Loucy (cell line): ENCODE measurements at regions not wholly inside any gene's neighbourhood (a gene's known extent, or its start where the extent isn't known, plus 50 kb on each side); places are given as distances from the start of the nearest gene placed in this dataset.

ENCODE experiments used
- H2AFZ ChIP-seq: fragments of 200-600 bp; sonication (generic); 2 replicates; pipeline ENCODE4 v1.6.0; 2016; ENCODE audit warnings: antibody characterized with exemption, mild to moderate bottlenecking, low read length, moderate library complexity
- H3F3A ChIP-seq: fragments of 200-600 bp; 2 replicates; pipeline ENCODE4 v1.6.0; 2016; ENCODE audit warnings: antibody characterized with exemption, low read depth, mild to moderate bottlenecking
- H3K27me3 ChIP-seq: fragments of 200-600 bp; sonication (generic); 2 replicates; pipeline ENCODE4 v1.6.1; 2014; ENCODE audit warnings: low read length, mild to moderate bottlenecking; ENCODE audit not compliant: insufficient read depth, poor library complexity, severe bottlenecking
- H3K36me3 ChIP-seq: fragments of 200-600 bp; sonication (generic); 2 replicates; pipeline ENCODE4 v1.6.1; 2016; ENCODE audit warnings: low read length; ENCODE audit not compliant: insufficient read depth
- H3K4me1 ChIP-seq: fragments of 200-600 bp; sonication (generic); 2 replicates; pipeline ENCODE4 v1.5.1; 2014; ENCODE audit warnings: low read length, mild to moderate bottlenecking; ENCODE audit not compliant: insufficient read depth, poor library complexity, severe bottlenecking
- H3K4me2 ChIP-seq: fragments of 200-600 bp; sonication (generic); 2 replicates; pipeline ENCODE4 v1.6.0; 2014; ENCODE audit warnings: antibody characterized with exemption, low read length, low read depth, mild to moderate bottlenecking; ENCODE audit not compliant: poor library complexity, severe bottlenecking
- H3K4me3 ChIP-seq: fragments of 200-600 bp; sonication (generic); 2 replicates; pipeline ENCODE4 v1.5.1; 2014; ENCODE audit warnings: low read length, mild to moderate bottlenecking, mixed read lengths; ENCODE audit not compliant: poor library complexity, severe bottlenecking
- H3K79me2 ChIP-seq: fragments of 200-600 bp; sonication (generic); 2 replicates; pipeline ENCODE4 v1.6.1; 2014; ENCODE audit warnings: low read length; ENCODE audit not compliant: insufficient read depth
- H3K9ac ChIP-seq: fragments of 200-600 bp; sonication (generic); 2 replicates; pipeline ENCODE4 v1.6.0; 2014; ENCODE audit warnings: mild to moderate bottlenecking, low read depth, low read length, moderate library complexity; ENCODE audit not compliant: poor library complexity, severe bottlenecking
- H3K9me2 ChIP-seq: fragments of 200-600 bp; sonication (generic); replicated peaks from 2 replicates; pipeline ENCODE4 v1.6.1; 2016; ENCODE audit warnings: low read depth, low read length, mixed read lengths
- H3K9me3 ChIP-seq: fragments of 200-600 bp; sonication (generic); 2 replicates; pipeline ENCODE4 v1.6.1; 2014; ENCODE audit warnings: mild to moderate bottlenecking, antibody characterized with exemption, low read length, low read depth; ENCODE audit not compliant: insufficient read depth
- H4K20me1 ChIP-seq: fragments of 200-600 bp; sonication (generic); 2 replicates; pipeline ENCODE4 v1.6.0; 2014; ENCODE audit warnings: antibody characterized with exemption, low read length, mild to moderate bottlenecking; ENCODE audit not compliant: insufficient read depth, poor library complexity, severe bottlenecking
- EZH2phosphoT487 ChIP-seq: fragments of 200-600 bp; IDR thresholded peaks from 2 replicates; pipeline ENCODE4 v1.6.1; 2018; ENCODE audit warnings: antibody characterized with exemption, mild to moderate bottlenecking, moderate library complexity, borderline replicate concordance
- TF ChIP-seq, protein P1 (sequence below): fragments of 200-600 bp; sonication (generic); conservative IDR thresholded peaks from 2 replicates; pipeline ENCODE4 v1.5.1; 2014; ENCODE audit warnings: mild to moderate bottlenecking, antibody characterized with exemption, low read length

DNA sequence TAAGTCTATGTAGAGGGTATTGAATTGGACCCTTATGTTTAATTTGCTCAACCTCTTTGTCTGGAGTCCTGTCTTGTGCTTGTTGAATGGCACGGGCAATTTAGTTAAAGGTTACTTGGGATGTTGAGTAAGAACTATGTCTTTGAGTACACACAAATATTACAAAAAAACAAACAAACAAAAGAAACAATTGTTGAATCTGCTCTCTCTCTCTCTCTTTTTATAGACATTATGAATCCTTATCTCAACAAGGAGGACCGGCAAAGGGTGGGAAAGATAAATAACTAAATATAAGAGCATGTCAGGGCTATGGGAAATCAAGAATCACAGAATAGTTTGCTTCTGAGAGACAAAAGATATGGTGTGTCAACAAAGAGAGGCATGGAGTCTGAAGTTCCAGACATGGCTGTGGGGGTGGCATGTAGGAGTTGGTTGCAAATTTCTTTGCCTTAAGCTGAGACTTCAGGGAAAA lies 608.6 kb downstream of the UTRN start:
- Histone ChIP-seq H3K79me2 (no peaks in the 10 kb centered on the region), H3F3A (no peaks in the 10 kb centered on the region), H3K4me2 (no peak overlapping the region), H4K20me1 (no peaks in the 10 kb centered on the region), H3K9ac (no peak overlapping the region), H3K4me1 (no peaks in the 10 kb centered on the region), H3K9me2 (no peaks in the 10 kb centered on the region), H3K36me3 (no peaks in the 10 kb centered on the region), H3K27me3 (no peaks in the 10 kb centered on the region), H2AFZ (no peak overlapping the region), H3K4me3 (no peak overlapping the region), H3K9me3 (no peaks in the 10 kb centered on the region)
- TF ChIP-seq, protein P1, sequence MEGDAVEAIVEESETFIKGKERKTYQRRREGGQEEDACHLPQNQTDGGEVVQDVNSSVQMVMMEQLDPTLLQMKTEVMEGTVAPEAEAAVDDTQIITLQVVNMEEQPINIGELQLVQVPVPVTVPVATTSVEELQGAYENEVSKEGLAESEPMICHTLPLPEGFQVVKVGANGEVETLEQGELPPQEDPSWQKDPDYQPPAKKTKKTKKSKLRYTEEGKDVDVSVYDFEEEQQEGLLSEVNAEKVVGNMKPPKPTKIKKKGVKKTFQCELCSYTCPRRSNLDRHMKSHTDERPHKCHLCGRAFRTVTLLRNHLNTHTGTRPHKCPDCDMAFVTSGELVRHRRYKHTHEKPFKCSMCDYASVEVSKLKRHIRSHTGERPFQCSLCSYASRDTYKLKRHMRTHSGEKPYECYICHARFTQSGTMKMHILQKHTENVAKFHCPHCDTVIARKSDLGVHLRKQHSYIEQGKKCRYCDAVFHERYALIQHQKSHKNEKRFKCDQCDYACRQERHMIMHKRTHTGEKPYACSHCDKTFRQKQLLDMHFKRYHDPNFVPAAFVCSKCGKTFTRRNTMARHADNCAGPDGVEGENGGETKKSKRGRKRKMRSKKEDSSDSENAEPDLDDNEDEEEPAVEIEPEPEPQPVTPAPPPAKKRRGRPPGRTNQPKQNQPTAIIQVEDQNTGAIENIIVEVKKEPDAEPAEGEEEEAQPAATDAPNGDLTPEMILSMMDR = no peak
- TF ChIP-seq EZH2phosphoT487 = no peak

DNA sequence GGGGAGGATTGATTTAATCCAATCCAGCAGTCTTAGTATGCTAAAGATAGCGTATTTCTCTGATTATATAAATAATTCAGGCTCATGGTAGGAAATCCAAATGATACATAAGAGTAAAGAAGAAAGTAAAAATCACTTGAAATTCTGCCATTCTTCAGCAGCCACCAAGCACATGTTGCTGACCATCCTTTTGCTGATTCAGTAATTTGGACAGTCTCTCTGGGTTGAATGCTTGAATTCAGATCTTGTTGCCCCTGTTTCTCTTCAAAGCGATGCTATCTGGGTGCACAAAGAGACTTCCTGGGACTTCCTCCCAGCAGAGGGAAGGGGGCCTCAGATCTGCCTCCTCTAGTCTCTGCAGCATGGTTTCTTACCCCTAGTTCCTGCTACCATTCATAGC lies 609.1 kb downstream of the UTRN start:
- no peaks in the 10 kb centered on the region for H4K20me1 ChIP-seq
- no peaks in the 10 kb centered on the region for H3F3A ChIP-seq
- no peak overlapping the region for H3K9ac ChIP-seq
- H3K79me2 ChIP-seq = no peaks in the 10 kb centered on the region
- no peak overlapping the region for H3K4me3 ChIP-seq
- H3K9me3 ChIP-seq = no peaks in the 10 kb centered on the region
- no peaks in the 10 kb centered on the region for H3K4me1 ChIP-seq
- H3K27me3 ChIP-seq = no peaks in the 10 kb centered on the region
- TF ChIP-seq, protein P1 = no peak
- no peak for TF ChIP-seq EZH2phosphoT487
- no peaks in the 10 kb centered on the region for H3K9me2 ChIP-seq
- no peak overlapping the region for H3K4me2 ChIP-seq
- peak overlapping the region; percentile 34; the same call in 1 of the 2 replicates for H2AFZ ChIP-seq
- no peaks in the 10 kb centered on the region for H3K36me3 ChIP-seq

DNA sequence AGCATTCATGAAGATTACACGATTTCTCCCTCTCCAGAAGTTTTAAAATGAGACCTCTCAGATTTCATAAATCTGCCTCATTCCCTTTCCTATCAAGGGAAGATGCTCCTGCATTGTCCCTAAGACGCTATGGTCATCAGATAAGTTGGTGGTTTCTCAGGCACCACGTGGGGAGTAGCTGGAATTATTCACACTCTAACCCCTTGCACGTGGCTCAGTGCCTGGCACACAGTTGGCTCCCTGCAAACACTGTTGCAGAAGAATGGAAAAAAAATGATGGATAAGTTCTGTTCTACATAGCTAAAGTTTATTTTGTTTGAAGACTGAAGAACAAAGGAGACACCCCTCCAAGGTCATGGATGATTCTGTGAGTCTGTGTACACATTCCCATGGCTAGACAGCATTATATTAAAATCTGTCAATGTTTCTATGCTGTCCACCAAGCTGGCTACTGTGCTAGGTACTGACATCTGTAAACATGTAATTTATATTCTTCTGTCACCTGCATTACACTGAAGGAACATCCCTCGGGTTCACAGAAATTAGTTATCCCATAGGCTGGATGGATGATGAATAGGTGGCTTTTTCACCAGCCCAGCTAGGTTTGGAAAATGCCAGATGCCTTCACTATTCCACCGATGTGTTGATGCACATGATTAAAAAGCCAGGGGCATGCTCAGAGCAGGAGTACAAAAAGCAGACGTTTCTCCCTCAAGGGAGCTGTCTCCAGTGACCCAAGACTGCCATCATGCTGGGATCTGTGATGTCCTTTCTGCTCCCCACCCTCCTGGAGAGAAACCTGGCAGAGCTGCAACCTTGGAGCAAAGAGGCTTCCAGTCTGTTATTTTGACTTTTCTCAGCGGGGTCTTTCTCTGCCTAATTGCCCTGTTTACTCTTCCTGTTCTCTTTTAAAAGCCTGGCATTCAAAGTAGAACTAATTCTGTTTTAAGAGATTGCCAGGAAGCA lies 610.5 kb downstream of the UTRN start:
- TF ChIP-seq, protein P1 = no peak
- TF ChIP-seq EZH2phosphoT487 = no peak
- no peak overlapping the region for H2AFZ ChIP-seq
- H3K36me3 ChIP-seq = no peaks in the 10 kb centered on the region
- no peak overlapping the region for H3K4me2 ChIP-seq
- no peaks in the 10 kb centered on the region for H3K4me1 ChIP-seq
- no peaks in the 10 kb centered on the region for H3F3A ChIP-seq
- H3K9me3 ChIP-seq = no peaks in the 10 kb centered on the region
- H3K4me3 ChIP-seq = no peak overlapping the region
- H3K9ac ChIP-seq = no peak overlapping the region
- H3K9me2 ChIP-seq = no peaks in the 10 kb centered on the region
- H3K79me2 ChIP-seq = no peaks in the 10 kb centered on the region
- no peaks in the 10 kb centered on the region for H4K20me1 ChIP-seq
- H3K27me3 ChIP-seq = no peaks in the 10 kb centered on the region
